GM12872 (cell line): ENCODE measurements at regions not wholly inside any gene's neighbourhood (a gene's known extent, or its start where the extent isn't known, plus 50 kb on each side); places are given as distances from the start of the nearest gene placed in this dataset.

ENCODE experiments used
- TF ChIP-seq, protein P1 (sequence below): IDR thresholded peaks from 3 replicates; pipeline ENCODE4 v1.5.1; 2011; ENCODE audit warnings: low read depth, mild to moderate bottlenecking, low read length, moderate library complexity; ENCODE audit not compliant: insufficient read depth

DNA sequence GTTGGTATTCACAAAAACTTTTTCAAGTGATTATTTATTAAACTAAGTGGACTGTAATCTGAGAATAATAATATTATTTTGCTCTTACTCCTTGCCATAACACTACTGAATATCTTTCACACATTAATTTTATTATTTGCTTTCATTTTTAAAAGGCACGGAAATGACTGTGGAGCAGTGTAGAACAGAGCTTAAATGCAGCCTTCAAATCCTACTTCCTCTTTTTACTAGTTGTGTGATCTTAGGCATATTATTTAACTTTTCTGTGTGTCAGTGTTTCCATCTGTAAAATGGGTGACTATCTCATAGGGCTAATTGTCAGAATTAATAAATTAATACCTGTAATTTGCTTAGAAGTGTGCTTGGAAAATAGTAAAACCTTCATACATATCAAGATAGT lies 55.5 kb upstream of the SLC8A1 start:
- TF ChIP-seq, protein P1, sequence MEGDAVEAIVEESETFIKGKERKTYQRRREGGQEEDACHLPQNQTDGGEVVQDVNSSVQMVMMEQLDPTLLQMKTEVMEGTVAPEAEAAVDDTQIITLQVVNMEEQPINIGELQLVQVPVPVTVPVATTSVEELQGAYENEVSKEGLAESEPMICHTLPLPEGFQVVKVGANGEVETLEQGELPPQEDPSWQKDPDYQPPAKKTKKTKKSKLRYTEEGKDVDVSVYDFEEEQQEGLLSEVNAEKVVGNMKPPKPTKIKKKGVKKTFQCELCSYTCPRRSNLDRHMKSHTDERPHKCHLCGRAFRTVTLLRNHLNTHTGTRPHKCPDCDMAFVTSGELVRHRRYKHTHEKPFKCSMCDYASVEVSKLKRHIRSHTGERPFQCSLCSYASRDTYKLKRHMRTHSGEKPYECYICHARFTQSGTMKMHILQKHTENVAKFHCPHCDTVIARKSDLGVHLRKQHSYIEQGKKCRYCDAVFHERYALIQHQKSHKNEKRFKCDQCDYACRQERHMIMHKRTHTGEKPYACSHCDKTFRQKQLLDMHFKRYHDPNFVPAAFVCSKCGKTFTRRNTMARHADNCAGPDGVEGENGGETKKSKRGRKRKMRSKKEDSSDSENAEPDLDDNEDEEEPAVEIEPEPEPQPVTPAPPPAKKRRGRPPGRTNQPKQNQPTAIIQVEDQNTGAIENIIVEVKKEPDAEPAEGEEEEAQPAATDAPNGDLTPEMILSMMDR: no peak

DNA sequence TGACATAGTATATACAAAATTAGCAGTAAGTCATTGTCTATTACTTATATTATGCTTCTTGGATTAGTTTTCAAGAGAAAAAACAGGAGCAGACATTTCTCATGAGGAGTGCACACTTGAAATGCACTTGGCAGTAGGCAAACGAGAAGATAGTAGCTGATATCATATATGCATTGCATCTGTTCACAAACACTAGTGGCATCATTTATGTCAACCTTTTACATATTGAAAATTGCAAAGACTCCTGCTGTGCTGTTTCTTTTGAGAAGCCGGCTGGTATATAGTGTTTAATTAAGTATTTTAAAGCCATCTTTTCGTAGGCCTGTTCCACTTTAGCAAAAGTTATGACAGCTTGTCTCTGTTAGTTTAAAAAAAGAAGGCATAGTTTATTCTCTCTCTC lies 58.4 kb upstream of the SLC8A1 start:
- TF ChIP-seq, protein P1: no peak

DNA sequence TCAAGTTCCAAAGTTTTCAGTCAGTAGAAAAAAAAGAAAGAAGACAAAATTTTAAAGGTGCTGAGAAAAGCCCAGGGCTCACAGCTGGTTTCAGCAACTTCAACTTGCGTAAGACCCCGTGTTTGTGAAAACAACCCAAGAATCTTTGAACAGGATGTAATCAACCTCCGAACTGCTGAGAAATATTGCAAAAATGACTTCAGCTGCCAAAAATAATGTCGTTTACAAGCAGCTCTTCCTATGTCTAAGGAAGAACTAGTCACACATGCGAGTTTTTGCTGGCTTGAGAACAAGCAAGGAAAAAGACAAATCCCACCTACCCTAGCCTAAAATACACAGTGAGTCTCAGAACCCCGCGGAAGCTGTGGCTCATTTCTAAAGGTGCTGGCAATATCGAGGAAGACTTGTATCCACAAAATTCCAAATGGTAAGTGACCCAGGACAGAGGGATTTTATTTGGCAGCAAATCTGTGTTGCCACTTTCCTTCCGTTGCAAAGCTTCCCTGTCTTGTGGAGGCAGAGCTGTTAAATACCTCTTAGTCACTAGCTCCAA lies 59.8 kb upstream of the SLC8A1 start:
- TF ChIP-seq, protein P1: no peak

DNA sequence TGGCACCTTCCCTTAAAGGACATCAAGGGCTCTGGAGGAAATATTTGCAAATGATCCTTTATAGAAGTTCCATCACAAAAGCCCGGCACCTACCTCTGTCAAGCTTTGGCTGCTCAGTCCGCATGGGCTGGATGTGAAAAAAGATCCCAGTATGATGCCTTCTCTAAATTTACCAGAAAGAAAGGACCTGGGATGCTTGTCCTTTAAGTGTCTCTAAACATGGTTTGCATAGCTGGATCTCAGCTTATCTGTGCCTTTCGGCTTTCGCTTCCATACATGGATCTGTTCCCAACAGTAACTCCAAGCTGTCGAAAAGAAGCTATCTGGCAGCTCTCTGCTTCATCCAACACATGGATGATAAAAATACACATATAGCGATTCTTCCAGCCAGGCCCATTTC lies 60.4 kb upstream of the SLC8A1 start:
- TF ChIP-seq, protein P1: no peak

DNA sequence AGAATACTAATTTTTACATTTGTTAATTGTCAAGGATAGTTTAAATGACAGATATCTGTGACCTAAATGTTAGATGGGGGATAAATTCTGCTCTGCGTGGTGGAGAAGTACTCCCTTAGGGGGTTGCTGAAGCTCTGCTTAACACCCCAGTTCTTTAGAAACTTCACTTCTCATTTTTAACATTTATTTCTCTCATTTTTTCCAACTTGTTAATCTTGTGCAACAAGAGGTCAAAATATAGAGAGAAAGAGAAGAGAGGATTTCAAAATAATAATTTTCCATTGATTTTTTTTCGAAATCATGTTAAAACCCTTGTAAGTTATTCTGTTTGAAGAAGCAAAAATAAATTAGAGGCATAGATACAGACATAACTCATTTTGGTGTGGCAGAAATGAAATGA lies 61.3 kb upstream of the SLC8A1 start:
- TF ChIP-seq, protein P1: no peak

DNA sequence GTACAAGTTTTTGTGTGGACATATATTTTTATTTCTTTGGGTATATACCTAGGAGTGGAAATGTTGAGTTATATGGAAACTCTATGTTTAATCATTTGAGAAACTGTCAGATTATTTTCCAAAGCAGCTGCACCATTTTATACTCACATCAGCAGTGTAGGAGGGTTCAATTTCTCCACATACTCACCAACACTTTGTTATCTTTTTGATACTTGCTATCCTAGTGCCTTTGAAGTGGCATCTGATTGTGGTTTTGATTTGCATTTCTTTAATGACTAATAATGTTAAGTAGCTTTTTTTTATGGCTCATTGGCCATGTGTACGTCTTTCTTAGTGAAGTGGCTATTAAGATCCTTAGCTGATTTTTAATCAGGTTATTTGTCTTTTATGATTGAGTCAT lies 64.7 kb upstream of the SLC8A1 start:
- TF ChIP-seq, protein P1: no peak

DNA sequence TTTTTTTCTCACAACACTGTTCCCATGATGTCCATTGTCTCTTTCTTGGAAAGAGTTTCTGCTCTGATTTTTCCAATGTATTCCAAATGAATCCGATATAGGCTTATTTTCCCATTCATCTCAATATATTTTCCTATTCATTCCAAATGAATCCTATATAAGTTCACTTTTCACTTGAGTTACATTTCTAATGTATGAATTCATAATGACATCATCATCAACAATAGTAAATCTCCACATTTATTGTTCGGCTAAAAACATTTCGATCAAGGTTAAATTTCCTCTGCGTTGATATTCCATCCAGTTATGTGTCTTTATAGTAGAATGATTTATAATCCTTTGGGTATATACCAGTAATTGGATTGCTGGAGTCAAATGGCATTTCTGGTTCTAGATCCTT lies 76.7 kb upstream of the SLC8A1 start:
- TF ChIP-seq, protein P1: no peak
